CD4-positive, alpha-beta memory T cell (primary cell): ENCODE measurements at regions not wholly inside any gene's neighbourhood (a gene's known extent, or its start where the extent isn't known, plus 50 kb on each side); places are given as distances from the start of the nearest gene placed in this dataset.

Source experiments
- CTCF ChIA-PET: fragments of 350-600 bp; sonication (Branson Sonifier 250); formaldehyde crosslinking; loops from one replicate; lab custom pipeline; 2021; ENCODE audit warnings: inconsistent platforms; ENCODE audit not compliant: partially characterized antibody; lab: Charles Lee
- POLR2A ChIA-PET: fragments of 350-600 bp; sonication (Branson Sonifier 250); formaldehyde crosslinking; loops from one replicate; lab custom pipeline; 2021; ENCODE audit not compliant: partially characterized antibody; lab: Charles Lee
- DNase-seq, 5 donors: peaks; one replicate each; pipeline versions ENCODE4 v3.0.0 to v3.0.0-alpha.2; 2020 to 2022; ENCODE audit warnings: mixed read lengths in 1 of 5
- H3K27ac ChIP-seq: one replicate; pipeline ENCODE4 v1.7.0; 2013; ENCODE audit warnings: low read depth, low read length
- H3K27me3 ChIP-seq: 2 replicates; pipeline ENCODE4 v1.7.0; 2013; ENCODE audit warnings: mild to moderate bottlenecking, low read length, moderate library complexity; ENCODE audit not compliant: insufficient read depth
- H3K36me3 ChIP-seq: 2 replicates; pipeline ENCODE4 v1.7.0; 2013; ENCODE audit warnings: mild to moderate bottlenecking, low read length, moderate library complexity; ENCODE audit not compliant: insufficient read depth
- H3K4me1 ChIP-seq: 2 replicates; pipeline ENCODE4 v1.7.0; 2013; ENCODE audit warnings: mild to moderate bottlenecking, low read length, moderate library complexity; ENCODE audit not compliant: insufficient read depth
- H3K4me3 ChIP-seq, 2 donors: one replicate each; pipeline ENCODE4 v1.7.0; 2013; ENCODE audit warnings: low read length in 2 of 2, mild to moderate bottlenecking in 1 of 2
- H3K9me3 ChIP-seq, 2 donors: one replicate each; pipeline ENCODE4 v1.7.0; 2013; ENCODE audit warnings: low read length in 2 of 2, control low read depth in 1 of 2; ENCODE audit not compliant: control insufficient read depth in 1 of 2
- H3K27ac Mint-ChIP-seq, 7 donors: one replicate each; pipeline ENCODE4 v1.8.0; 2020 to 2021; ENCODE audit warnings: mixed read lengths in 7 of 7, mild to moderate bottlenecking in 6 of 7, inconsistent platforms in 3 of 7, moderate library complexity in 3 of 7
- H3K27me3 Mint-ChIP-seq, 2 donors: one replicate each; pipeline ENCODE4 v1.8.0; 2020 to 2021; ENCODE audit warnings: mixed read lengths in 2 of 2
- H3K36me3 Mint-ChIP-seq, 2 donors: one replicate each; pipeline ENCODE4 v1.8.0; 2020 to 2021; ENCODE audit warnings: mixed read lengths in 2 of 2, inconsistent platforms in 1 of 2, mild to moderate bottlenecking in 1 of 2
- H3K4me1 Mint-ChIP-seq, 4 donors: one replicate each; pipeline ENCODE4 v1.8.0; 2020 to 2021; ENCODE audit warnings: mixed read lengths in 4 of 4, mild to moderate bottlenecking in 1 of 4
- H3K4me3 Mint-ChIP-seq, 8 donors: one replicate each; pipeline ENCODE4 v1.8.0; 2020 to 2021; ENCODE audit warnings: mixed read lengths in 8 of 8, mild to moderate bottlenecking in 7 of 8, moderate library complexity in 6 of 8, inconsistent platforms in 3 of 8
- H3K9me3 Mint-ChIP-seq, 8 donors: one replicate each; pipeline ENCODE4 v1.8.0; 2020 to 2021; ENCODE audit warnings: mixed read lengths in 8 of 8, mild to moderate bottlenecking in 5 of 8, inconsistent platforms in 3 of 8, moderate library complexity in 1 of 8
- intact Hi-C: fragments of 100-400 bp; cut with micrococcal nuclease; formaldehyde crosslinking; loops from one replicate; pipeline ENCODE4 v1.15.1; 2023

- H3K27me3 Mint-ChIP-seq, result peaks cover 11 to 16% of the 10 kb centered on the region in 2 donors
- Histone ChIP-seq H3K9me3 (no peaks in the 10 kb centered on the region), H3K36me3 (no peaks in the 10 kb centered on the region), H3K27me3 (no peaks in the 10 kb centered on the region), H3K27ac (no peak overlapping the region), H3K4me3 (no peak overlapping the region), H3K4me1 (no peaks in the 10 kb centered on the region)
- H3K4me3 Mint-ChIP-seq, result no peak overlapping the region
- ChIA-PET CTCF (no interaction called here), POLR2A (no interaction called here)
- H3K4me1 Mint-ChIP-seq, result no peaks in the 10 kb centered on the region
- H3K36me3 Mint-ChIP-seq, result no peaks in the 10 kb centered on the region
- no peak for DNase-seq
- H3K9me3 Mint-ChIP-seq, result peaks cover 0 to 4% (median 0%) of the 10 kb centered on the region in 8 donors
- intact Hi-C loops, result no loop called here
- H3K27ac Mint-ChIP-seq, result no peak overlapping the region
Measured at GRCh38 chr15:62524848-62525247, 359.8 kb upstream of the C2CD4B start.

GRCh38 chr15:62527387-62527786, 362.3 kb upstream of the C2CD4B start:
- Histone ChIP-seq H3K27me3 (no peaks in the 10 kb centered on the region), H3K36me3 (no peaks in the 10 kb centered on the region), H3K9me3 (no peaks in the 10 kb centered on the region), H3K4me3 (no peak overlapping the region), H3K27ac (no peak overlapping the region), H3K4me1 (no peaks in the 10 kb centered on the region)
- Mint-ChIP-seq H3K27ac (no peak overlapping the region), H3K27me3 (peaks cover 7 to 27% of the 10 kb centered on the region in 2 donors), H3K9me3 (peaks cover 0 to 4% (median 0%) of the 10 kb centered on the region in 8 donors), H3K36me3 (no peaks in the 10 kb centered on the region), H3K4me1 (no peaks in the 10 kb centered on the region), H3K4me3 (no peak overlapping the region)
- intact Hi-C loops, result no loop called here
- ChIA-PET POLR2A (no interaction called here), CTCF (no interaction called here)
- no peak for DNase-seq

- DNase-seq, result no peak
- Mint-ChIP-seq H3K4me1 (no peaks in the 10 kb centered on the region), H3K27ac (no peak overlapping the region), H3K36me3 (no peaks in the 10 kb centered on the region), H3K4me3 (no peak overlapping the region), H3K9me3 (peaks cover 0 to 4% (median 0%) of the 10 kb centered on the region in 8 donors), H3K27me3 (peaks cover 5 to 24% of the 10 kb centered on the region in 2 donors)
- intact Hi-C loops, result no loop called here
- POLR2A ChIA-PET, result no interaction called here
- no peak overlapping the region for H3K4me3 ChIP-seq
- CTCF ChIA-PET, result no interaction called here
- no peaks in the 10 kb centered on the region for H3K27me3 ChIP-seq
- H3K27ac ChIP-seq, result no peak overlapping the region
- H3K9me3 ChIP-seq, result no peaks in the 10 kb centered on the region
- no peaks in the 10 kb centered on the region for H3K4me1 ChIP-seq
- no peaks in the 10 kb centered on the region for H3K36me3 ChIP-seq
Measured at GRCh38 chr15:62528505-62528904, 363.4 kb upstream of the C2CD4B start.

GRCh38 chr15:62532367-62532766, 367.3 kb upstream of the C2CD4B start:
- CTCF ChIA-PET, result no interaction called here
- Mint-ChIP-seq H3K4me3 (no peak overlapping the region), H3K27me3 (peaks cover 2 to 12% of the 10 kb centered on the region in 2 donors), H3K4me1 (no peaks in the 10 kb centered on the region), H3K36me3 (no peaks in the 10 kb centered on the region), H3K9me3 (peaks cover 0 to 2% (median 0%) of the 10 kb centered on the region in 8 donors), H3K27ac (no peak overlapping the region)
- Histone ChIP-seq H3K36me3 (no peaks in the 10 kb centered on the region), H3K4me1 (no peaks in the 10 kb centered on the region), H3K27ac (no peak overlapping the region), H3K9me3 (no peaks in the 10 kb centered on the region), H3K4me3 (no peak overlapping the region), H3K27me3 (no peaks in the 10 kb centered on the region)
- DNase-seq, result no peak
- POLR2A ChIA-PET, result no interaction called here
- intact Hi-C loops, result no loop called here

- Histone ChIP-seq H3K4me1 (no peaks in the 10 kb centered on the region), H3K27ac (no peak overlapping the region), H3K36me3 (no peaks in the 10 kb centered on the region), H3K9me3 (no peaks in the 10 kb centered on the region), H3K27me3 (no peaks in the 10 kb centered on the region), H3K4me3 (no peak overlapping the region)
- no peak for DNase-seq
- H3K4me1 Mint-ChIP-seq, result no peaks in the 10 kb centered on the region
- H3K27ac Mint-ChIP-seq, result no peak overlapping the region
- H3K36me3 Mint-ChIP-seq, result no peaks in the 10 kb centered on the region
- CTCF ChIA-PET, result no interaction called here
- no peak overlapping the region for H3K4me3 Mint-ChIP-seq
- intact Hi-C loops, result no loop called here
- H3K9me3 Mint-ChIP-seq, result peaks cover 0 to 1% (median 0%) of the 10 kb centered on the region in 8 donors
- peaks cover 3 to 14% of the 10 kb centered on the region in 2 donors for H3K27me3 Mint-ChIP-seq
- POLR2A ChIA-PET, result no interaction called here
Measured at GRCh38 chr15:62533687-62534086, 368.6 kb upstream of the C2CD4B start.

GRCh38 chr15:62534996-62535395, 369.9 kb upstream of the C2CD4B start:
- Histone ChIP-seq H3K4me1 (no peaks in the 10 kb centered on the region), H3K9me3 (no peaks in the 10 kb centered on the region), H3K27me3 (no peaks in the 10 kb centered on the region), H3K36me3 (no peaks in the 10 kb centered on the region), H3K4me3 (no peak overlapping the region), H3K27ac (no peak overlapping the region)
- Mint-ChIP-seq H3K27ac (no peak overlapping the region), H3K4me1 (no peaks in the 10 kb centered on the region), H3K27me3 (peaks cover 1 to 20% of the 10 kb centered on the region in 2 donors), H3K36me3 (no peaks in the 10 kb centered on the region), H3K4me3 (no peak overlapping the region), H3K9me3 (no peaks in the 10 kb centered on the region)
- DNase-seq, result no peak
- POLR2A ChIA-PET, result no interaction called here
- CTCF ChIA-PET, result no interaction called here
- intact Hi-C loops, result no loop called here

- Mint-ChIP-seq H3K27me3 (peaks cover 4 to 14% of the 10 kb centered on the region in 2 donors), H3K9me3 (no peaks in the 10 kb centered on the region), H3K27ac (no peak overlapping the region), H3K4me1 (no peaks in the 10 kb centered on the region), H3K4me3 (no peak overlapping the region), H3K36me3 (no peaks in the 10 kb centered on the region)
- intact Hi-C loops, result no loop called here
- Histone ChIP-seq H3K9me3 (no peaks in the 10 kb centered on the region), H3K4me1 (no peaks in the 10 kb centered on the region), H3K36me3 (no peaks in the 10 kb centered on the region), H3K27me3 (no peaks in the 10 kb centered on the region), H3K4me3 (no peak overlapping the region), H3K27ac (no peak overlapping the region)
- ChIA-PET CTCF (no interaction called here), POLR2A (no interaction called here)
- no peak for DNase-seq
Measured at GRCh38 chr15:62539236-62539635, 374.2 kb upstream of the C2CD4B start.

GRCh38 chr15:62541250-62541649, 376.2 kb upstream of the C2CD4B start:
- CTCF ChIA-PET, result no interaction called here
- no peaks in the 10 kb centered on the region for H3K27me3 ChIP-seq

More at GRCh38 chr15:62541250-62541649, 376.2 kb upstream of the C2CD4B start:
- Histone ChIP-seq H3K9me3 (no peaks in the 10 kb centered on the region), H3K4me3 (no peak overlapping the region), H3K4me1 (no peaks in the 10 kb centered on the region), H3K27ac (no peak overlapping the region), H3K36me3 (no peaks in the 10 kb centered on the region)
- no peak overlapping the region for H3K4me3 Mint-ChIP-seq
- H3K36me3 Mint-ChIP-seq, result no peaks in the 10 kb centered on the region
- no peaks in the 10 kb centered on the region for H3K4me1 Mint-ChIP-seq
- H3K27me3 Mint-ChIP-seq, result peaks cover 7 to 16% of the 10 kb centered on the region in 2 donors
- intact Hi-C loops, result no loop called here
- no peaks in the 10 kb centered on the region for H3K9me3 Mint-ChIP-seq
- H3K27ac Mint-ChIP-seq, result peak overlapping the region in 1 of 7 donors; percentile 54
- DNase-seq, result no peak
- POLR2A ChIA-PET, result no interaction called here
